Renal cortex interstitium (tissue), 11 donors: ENCODE measurements at regions not wholly inside any gene's neighbourhood (a gene's known extent, or its start where the extent isn't known, plus 50 kb on each side); places are given as distances from the start of the nearest gene placed in this dataset.

ENCODE experiments used
- DNase-seq, 11 donors: peaks; one replicate each; pipeline ENCODE4 v3.0.0-alpha.2; 2013; ENCODE audit warnings: low read depth in 9 of 11, low spot score in 4 of 11; ENCODE audit errors: extremely low read depth in 1 of 11

DNA sequence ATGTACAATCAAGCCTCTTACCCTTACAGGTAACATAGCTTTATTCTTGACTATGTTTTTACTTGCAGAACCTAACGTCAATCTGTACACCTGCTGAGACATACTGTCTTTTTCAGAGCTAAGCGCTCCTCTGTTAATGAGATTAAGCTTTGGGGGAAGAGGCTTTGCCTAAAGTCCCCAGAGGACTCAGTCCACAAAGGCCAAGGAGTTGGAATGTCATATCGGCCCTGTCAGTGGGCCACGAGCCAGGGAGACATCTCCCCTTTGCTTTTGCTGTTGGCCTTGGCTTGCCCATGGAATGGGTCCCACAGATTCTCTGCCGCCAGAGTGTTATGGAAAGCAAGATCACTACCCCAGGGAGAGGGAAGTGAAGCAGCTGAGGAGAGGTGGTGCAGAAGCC is 64.1 kb upstream of the SOX4 start:
- DNase-seq: no peak

DNA sequence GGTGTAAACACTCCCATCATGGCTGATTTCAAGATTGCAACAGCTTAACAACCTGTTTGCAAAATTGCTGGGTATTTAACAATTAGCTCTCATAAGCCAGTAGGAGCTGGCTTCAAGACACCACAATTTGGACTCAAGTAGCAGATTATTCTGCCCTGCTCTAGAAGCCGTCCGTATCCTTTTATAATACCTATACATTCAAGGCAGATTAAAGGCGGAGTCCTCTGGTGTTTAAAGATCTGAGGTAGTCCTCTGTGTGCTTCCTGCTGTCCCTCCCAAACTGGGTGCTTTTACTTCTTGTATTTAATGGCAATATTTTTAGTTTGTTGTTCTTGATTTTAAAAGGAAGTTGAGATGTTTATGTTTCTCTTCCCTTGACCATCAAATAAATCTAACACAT is 62.2 kb upstream of the SOX4 start:
- no peak for DNase-seq

DNA sequence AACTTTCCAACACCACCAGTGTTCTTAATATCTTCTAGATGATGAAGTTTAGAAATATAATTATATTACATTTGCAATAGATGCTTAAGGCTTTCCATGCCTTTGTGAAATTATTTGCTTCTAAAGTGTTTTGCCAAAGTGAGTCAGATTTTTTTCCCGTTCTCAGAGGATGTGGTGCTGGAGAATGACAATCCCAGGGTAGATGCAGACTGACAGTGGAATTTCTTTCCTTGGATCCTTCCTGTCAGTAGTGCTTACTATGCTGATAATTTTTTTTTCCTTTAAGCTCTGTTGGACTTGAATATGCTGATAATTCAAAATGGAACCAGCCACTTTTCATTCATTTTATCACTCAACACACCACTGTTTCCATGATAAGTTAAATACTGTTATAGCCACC is 59.9 kb upstream of the SOX4 start:
- no peak for DNase-seq

DNA sequence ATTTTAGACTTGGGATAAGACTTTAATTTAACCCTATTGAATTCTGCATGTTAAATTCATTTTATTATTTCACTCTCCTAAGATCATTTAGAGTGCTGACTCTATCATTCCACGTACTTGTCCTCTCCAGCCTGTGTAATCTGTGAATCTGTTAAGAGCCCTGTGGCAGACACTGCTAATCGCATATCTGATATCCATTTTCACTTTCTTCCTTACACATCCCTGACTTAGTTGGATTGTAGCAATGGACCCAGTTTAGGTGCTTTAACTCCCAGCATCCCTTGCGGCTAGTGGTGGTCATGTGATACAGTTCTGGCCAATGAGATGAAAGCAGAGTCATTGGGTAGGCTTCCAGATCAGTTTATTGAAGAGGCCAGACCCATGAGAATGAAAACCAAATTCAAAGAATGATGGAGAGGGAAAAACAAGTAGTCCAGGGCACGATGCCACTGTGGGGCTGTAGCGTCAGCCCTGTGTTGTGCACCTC is 57.2 kb upstream of the SOX4 start:
- DNase-seq: no peak

DNA sequence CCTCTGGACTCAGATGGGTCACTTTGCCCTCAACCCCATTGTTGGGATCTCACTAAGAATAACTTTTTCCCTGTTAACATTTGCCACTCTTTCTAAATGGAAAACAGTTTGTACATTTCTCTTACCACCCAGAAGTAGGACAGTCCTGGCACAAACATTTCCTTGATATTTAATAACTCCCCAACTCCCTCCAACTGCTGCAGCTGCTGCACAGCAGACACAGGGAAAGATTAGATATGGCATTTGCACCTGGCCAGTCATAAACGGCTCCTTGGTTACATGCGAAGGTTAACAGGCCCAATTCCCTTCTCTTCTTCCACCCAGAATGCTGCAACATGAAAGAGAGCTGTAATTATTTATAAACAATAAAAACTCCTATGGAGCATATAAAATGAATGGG is 55.9 kb upstream of the SOX4 start:
- no peak for DNase-seq

DNA sequence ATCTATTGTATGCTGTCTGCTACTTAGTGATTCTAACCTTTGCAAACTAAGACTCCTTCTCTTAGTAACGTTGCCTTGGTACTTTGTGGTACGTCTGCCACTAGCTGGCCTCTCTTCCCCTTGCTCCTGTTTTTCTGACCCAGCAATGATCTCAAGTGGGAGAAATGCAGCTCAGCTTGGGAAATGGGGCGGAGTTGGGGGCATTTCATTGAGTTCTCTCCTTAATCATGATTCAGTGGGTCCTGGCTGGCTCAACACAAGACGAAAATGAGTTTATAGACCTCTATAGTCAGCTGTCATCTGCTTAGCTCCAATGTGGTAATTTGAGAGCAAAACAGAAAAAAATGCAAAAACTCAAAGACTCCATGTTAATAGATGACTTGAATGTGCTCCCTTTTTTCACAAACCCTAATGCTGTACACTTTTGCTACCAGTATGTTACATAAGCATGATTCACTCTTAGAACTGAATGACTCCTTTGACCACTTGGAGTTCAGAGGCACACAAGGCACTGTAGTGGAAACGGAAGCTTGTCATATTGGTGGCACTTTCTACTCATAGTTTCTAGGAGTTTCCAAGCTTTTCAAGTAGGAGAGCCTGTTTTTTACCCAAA is 55.3 kb upstream of the SOX4 start:
- DNase-seq: no peak

DNA sequence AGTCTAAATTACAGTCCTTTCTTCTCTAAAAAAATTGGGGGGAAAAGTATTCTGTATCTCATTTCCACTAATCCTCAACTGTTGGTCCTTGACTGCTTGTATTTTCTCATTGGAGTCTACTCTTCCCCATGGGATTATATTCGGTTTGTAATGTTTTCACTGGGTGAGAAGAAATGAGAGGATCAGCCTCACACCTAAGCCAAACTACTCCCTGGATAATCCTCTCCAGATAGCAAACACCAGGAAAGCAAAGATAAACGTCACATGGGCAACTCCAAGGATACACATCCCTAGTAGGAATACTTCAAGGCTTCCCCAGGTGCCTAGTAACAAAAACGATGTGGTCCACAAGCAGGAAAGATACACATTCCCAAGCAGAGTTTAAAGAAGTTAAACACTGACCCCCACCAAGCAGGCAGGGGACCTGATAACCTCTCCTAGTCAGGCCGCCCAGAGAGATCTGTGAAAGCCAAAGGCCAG is 53.9 kb upstream of the SOX4 start:
- no peak for DNase-seq
